Endothelial cell of umbilical vein (primary cell): ENCODE measurements at regions not wholly inside any gene's neighbourhood (a gene's known extent, or its start where the extent isn't known, plus 50 kb on each side); places are given as distances from the start of the nearest gene placed in this dataset.

ENCODE experiments used
- BruUV-seq: library from RNA; stranded (reverse); fragments of 400-500 nt; replicated peaks from 2 replicates; lab custom pipeline; 2021; lab: Mats Ljungman, UMichigan
- CTCF ChIA-PET: fragments of 300-600, 350-600 bp; sonication (Branson Sonifier 250); formaldehyde crosslinking; loops from one replicate; lab custom pipeline; 2021; ENCODE audit warnings: antibody characterized with exemption, inconsistent platforms; lab: Charles Lee
- POLR2A ChIA-PET: fragments of 300-600, 350-600 bp; sonication (Branson Sonifier 250); formaldehyde crosslinking; loops from one replicate; lab custom pipeline; 2021; ENCODE audit warnings: antibody characterized with exemption, inconsistent platforms; lab: Charles Lee
- DNase-seq: peaks from one replicate; pipeline ENCODE4 v3.0.0-alpha.2; 2011; ENCODE audit warnings: low read depth, low spot score
- FAIRE-seq: peaks from 2 replicates; lab custom pipeline; 2011; peaks lifted over from hg19 to GRCh38; lab: Jason Lieb, UNC
- H2AFZ ChIP-seq: 2 replicates; pipeline ENCODE4 v1.6.0; 2012; ENCODE audit warnings: low read depth, low read length, control low read depth, inconsistent platforms
- H3K27ac ChIP-seq: 2 replicates; pipeline ENCODE4 v1.5.1; 2011; ENCODE audit warnings: low read depth, mild to moderate bottlenecking, control low read depth, low read length, moderate library complexity; ENCODE audit not compliant: insufficient read depth
- H3K27me3 ChIP-seq, 2 experiments: 2 replicates each; pipeline versions ENCODE4 v1.6.0 to v1.6.1; 2011; ENCODE audit warnings: low read length in 2 of 2, mixed read lengths in 1 of 2; ENCODE audit not compliant: control insufficient read depth in 2 of 2, insufficient read depth in 2 of 2
- H3K36me3 ChIP-seq, 2 experiments: 2 replicates in 1 of 2; 3 replicates in 1 of 2; pipeline ENCODE4 v1.5.1; 2011; ENCODE audit warnings: low read length in 2 of 2, mild to moderate bottlenecking in 1 of 2, moderate library complexity in 1 of 2; ENCODE audit not compliant: control insufficient read depth in 2 of 2, insufficient read depth in 2 of 2; ENCODE audit errors: extremely low read depth in 1 of 2
- H3K4me1 ChIP-seq: 3 replicates; pipeline ENCODE4 v1.5.1; 2011; ENCODE audit warnings: mild to moderate bottlenecking, low read length; ENCODE audit not compliant: control insufficient read depth, insufficient read depth; ENCODE audit errors: extremely low read depth
- H3K4me2 ChIP-seq: 2 replicates; pipeline ENCODE4 v1.6.1; 2011; ENCODE audit warnings: low read length, control low read depth, mixed read lengths; ENCODE audit not compliant: insufficient read depth
- H3K4me3 ChIP-seq, 3 experiments: fragments of 200-600 bp in 1 of 3; sonication (generic), shearing (Covaris generic) in 1 of 3; replicated peaks in 1 of 3; 2 replicates each; pipeline ENCODE4 v1.5.1; 2011 to 2016; ENCODE audit warnings: control low read depth in 3 of 3, low read length in 3 of 3, mild to moderate bottlenecking in 2 of 3, inconsistent platforms in 1 of 3, low read depth in 1 of 3, moderate library complexity in 1 of 3; ENCODE audit not compliant: insufficient read depth in 1 of 3
- H3K79me2 ChIP-seq: 2 replicates; pipeline ENCODE4 v1.6.0; 2012; ENCODE audit warnings: low read length, inconsistent platforms; ENCODE audit not compliant: control insufficient read depth, insufficient read depth
- H3K9ac ChIP-seq: replicated peaks from 2 replicates; pipeline ENCODE3; 2011; ENCODE audit warnings: low read length, control low read depth; ENCODE audit not compliant: insufficient read depth; ENCODE audit errors: extremely low read depth
- H3K9me1 ChIP-seq: replicated peaks from 3 replicates; pipeline ENCODE4 v1.6.0; 2011; ENCODE audit warnings: mild to moderate bottlenecking, low read length; ENCODE audit not compliant: control insufficient read depth, insufficient read depth; ENCODE audit errors: extremely low read depth
- H3K9me3 ChIP-seq: replicated peaks from 2 replicates; pipeline ENCODE4 v1.5.1; 2012; ENCODE audit warnings: low read length, inconsistent platforms; ENCODE audit not compliant: control insufficient read depth, insufficient read depth
- H4K20me1 ChIP-seq: replicated peaks from 2 replicates; pipeline ENCODE3; 2011; ENCODE audit warnings: mild to moderate bottlenecking, low read length; ENCODE audit not compliant: control insufficient read depth, insufficient read depth; ENCODE audit errors: extremely low read depth
- CTCF ChIP-seq, 2 donors: IDR thresholded peaks; 1 replicate in 1 of 2; 2 replicates in 1 of 2; pipeline ENCODE4 v1.5.1; 2011; ENCODE audit warnings: low read length in 2 of 2, mild to moderate bottlenecking in 2 of 2, moderate library complexity in 2 of 2, control low read depth in 1 of 2, inconsistent platforms in 1 of 2, low read depth in 1 of 2; ENCODE audit not compliant: insufficient read depth in 1 of 2; ENCODE audit errors: extremely low read depth in 1 of 2
- EZH2 ChIP-seq: IDR thresholded peaks from 2 replicates; pipeline ENCODE4 v1.6.1; 2012; ENCODE audit warnings: borderline replicate concordance, low read depth, mild to moderate bottlenecking, moderate library complexity, low read length, inconsistent platforms; ENCODE audit not compliant: severe bottlenecking
- FOS ChIP-seq: IDR thresholded peaks from 2 replicates; pipeline ENCODE4 v1.6.1; 2011; ENCODE audit warnings: mild to moderate bottlenecking, low read length, moderate library complexity, borderline replicate concordance; ENCODE audit not compliant: insufficient read depth
- GATA2 ChIP-seq: IDR thresholded peaks from 2 replicates; pipeline ENCODE4 v1.7.0; 2011; ENCODE audit warnings: low read depth, mild to moderate bottlenecking, moderate library complexity, mixed read lengths, low read length; ENCODE audit not compliant: insufficient read length, insufficient read depth
- JUN ChIP-seq: IDR thresholded peaks from 2 replicates; pipeline ENCODE4 v1.6.1; 2011; ENCODE audit warnings: borderline replicate concordance, low read depth; ENCODE audit not compliant: insufficient read length, insufficient read depth
- MAX ChIP-seq: IDR thresholded peaks from 2 replicates; pipeline ENCODE4 v1.6.1; 2011; ENCODE audit not compliant: insufficient read depth, insufficient read length
- MYC ChIP-seq: IDR thresholded peaks from one replicate; pipeline ENCODE4 v1.6.1; 2011; ENCODE audit warnings: mild to moderate bottlenecking, low read depth, low read length
- POLR2A ChIP-seq: IDR thresholded peaks from 2 replicates; pipeline ENCODE4 v1.6.1; 2012; ENCODE audit warnings: low read depth, mild to moderate bottlenecking, control low read depth, low read length
- POLR2AphosphoS5 ChIP-seq: IDR thresholded peaks from 2 replicates; pipeline ENCODE4 v1.6.1; 2012; ENCODE audit warnings: low read depth, mild to moderate bottlenecking, control low read depth, low read length, moderate library complexity; ENCODE audit not compliant: insufficient read depth
- dilution Hi-C: fragments of 300-500 bp; cut with MboI; formaldehyde crosslinking; loops from one replicate; pipeline ENCODE4 v1.15.0; 2019; ENCODE audit warnings: low sequenced_read_pairs; ENCODE audit not compliant: extremely low pct_ligation_motif_present
- intact Hi-C: fragments of 100-400 bp; cut with micrococcal nuclease; formaldehyde crosslinking; loops from one replicate; pipeline ENCODE4 v1.10.0; 2022

- Histone ChIP-seq H3K79me2 (no peaks in the 10 kb centered on the region), H3K4me1 (no peaks in the 10 kb centered on the region), H3K27me3 (no peaks in the 10 kb centered on the region), H3K4me3 (no peak overlapping the region), H3K9me3 (peaks cover 3% of the 10 kb centered on the region), H3K9me1 (no peaks in the 10 kb centered on the region), H3K36me3 (no peaks in the 10 kb centered on the region), H2AFZ (no peak overlapping the region), H3K27ac (no peak overlapping the region), H4K20me1 (no peaks in the 10 kb centered on the region), H3K9ac (no peak overlapping the region), H3K4me2 (no peak overlapping the region)
- ChIA-PET POLR2A (no interaction called here), CTCF (no interaction called here)
- dilution Hi-C loops: no loop called here
- BruUV-seq: no TSS peak
- TF ChIP-seq POLR2A (no peak), JUN (no peak), EZH2 (no peak), POLR2AphosphoS5 (no peak), GATA2 (no peak), MAX (no peak), CTCF (IDR thresholded peaks at IDR 0.05; ENCODE audit: extremely low read depth in 1 of 2, insufficient read depth in 1 of 2, low read depth in 1 of 2, low read length in 2 of 2) (no peak), FOS (no peak), MYC (no peak)
- no peak for DNase-seq
- FAIRE-seq: no peak
- intact Hi-C loops: no loop called here
Measured at GRCh38 chr3:135382621-135383020, 582.9 kb upstream of the PPP2R3A start.
